ENCODE measurements at regions not wholly inside any gene's neighbourhood (a gene's known extent, or its start where the extent isn't known, plus 50 kb on each side); places are given as distances from the start of the nearest gene placed in this dataset.
"Not testable (repeated sequence)": the region's sequence is repeated elsewhere in the genome, so short reads cannot be mapped to it uniquely, and the experiment has no call there.

DNA sequence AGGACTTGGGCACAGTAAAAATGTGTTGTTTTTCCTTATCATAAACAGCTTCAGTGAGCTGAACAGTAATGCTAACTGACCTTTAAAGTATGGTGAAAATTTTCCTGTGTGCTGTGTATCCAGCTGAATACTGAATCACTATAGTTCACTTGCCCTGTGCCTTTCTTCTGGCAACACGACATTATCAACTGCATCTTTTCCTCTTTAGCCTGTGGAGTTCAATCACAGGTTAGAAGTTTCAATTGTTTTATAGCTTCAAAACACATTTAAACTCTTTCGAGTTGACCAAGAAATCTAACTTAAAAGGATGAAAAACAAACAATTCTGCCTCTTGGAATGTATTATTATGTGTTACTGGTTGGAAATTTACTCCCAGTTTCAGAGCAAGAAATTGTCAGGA is 1120.7 kb upstream of the ALCAM start:
- Histone ChIP-seq H3K4me3 (ENCODE audit: low read depth, low read length) (no peak overlapping the region), H3K36me3 (ENCODE audit: control insufficient read depth, insufficient read depth, low read length) (no peaks in the 10 kb centered on the region), H3K27me3 (ENCODE audit: control insufficient read depth, insufficient read depth, low read length) (no peaks in the 10 kb centered on the region)
- ChIA-PET CTCF (no interaction called here), POLR2A (no interaction called here)
- no peak for DNase-seq (ENCODE audit: low read depth)
- TF ChIP-seq, protein P1, sequence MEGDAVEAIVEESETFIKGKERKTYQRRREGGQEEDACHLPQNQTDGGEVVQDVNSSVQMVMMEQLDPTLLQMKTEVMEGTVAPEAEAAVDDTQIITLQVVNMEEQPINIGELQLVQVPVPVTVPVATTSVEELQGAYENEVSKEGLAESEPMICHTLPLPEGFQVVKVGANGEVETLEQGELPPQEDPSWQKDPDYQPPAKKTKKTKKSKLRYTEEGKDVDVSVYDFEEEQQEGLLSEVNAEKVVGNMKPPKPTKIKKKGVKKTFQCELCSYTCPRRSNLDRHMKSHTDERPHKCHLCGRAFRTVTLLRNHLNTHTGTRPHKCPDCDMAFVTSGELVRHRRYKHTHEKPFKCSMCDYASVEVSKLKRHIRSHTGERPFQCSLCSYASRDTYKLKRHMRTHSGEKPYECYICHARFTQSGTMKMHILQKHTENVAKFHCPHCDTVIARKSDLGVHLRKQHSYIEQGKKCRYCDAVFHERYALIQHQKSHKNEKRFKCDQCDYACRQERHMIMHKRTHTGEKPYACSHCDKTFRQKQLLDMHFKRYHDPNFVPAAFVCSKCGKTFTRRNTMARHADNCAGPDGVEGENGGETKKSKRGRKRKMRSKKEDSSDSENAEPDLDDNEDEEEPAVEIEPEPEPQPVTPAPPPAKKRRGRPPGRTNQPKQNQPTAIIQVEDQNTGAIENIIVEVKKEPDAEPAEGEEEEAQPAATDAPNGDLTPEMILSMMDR (IDR thresholded peaks at IDR 0.05; ENCODE audit: insufficient read depth, low read depth, low read length) = no peak

GRCh38 chr3:104257486-104257885 is 1109.2 kb upstream of the ALCAM start:
- CTCF ChIA-PET = no interaction called here
- Histone ChIP-seq H3K4me3 (ENCODE audit: low read depth, low read length) (no peak overlapping the region), H3K36me3 (ENCODE audit: control insufficient read depth, insufficient read depth, low read length) (no peaks in the 10 kb centered on the region), H3K27me3 (ENCODE audit: control insufficient read depth, insufficient read depth, low read length) (no peaks in the 10 kb centered on the region)
- TF ChIP-seq, protein P1 (IDR thresholded peaks at IDR 0.05; ENCODE audit: insufficient read depth, low read depth, low read length) = no peak
- POLR2A ChIA-PET = no interaction called here
- no peak for DNase-seq (ENCODE audit: low read depth)

GRCh38 chr3:104263477-104263876 is 1103.2 kb upstream of the ALCAM start:
- CTCF ChIA-PET = no interaction called here
- DNase-seq (ENCODE audit: low read depth) = no peak
- no peak overlapping the region for H3K4me3 ChIP-seq (ENCODE audit: low read depth, low read length)
- no peaks in the 10 kb centered on the region for H3K36me3 ChIP-seq (ENCODE audit: control insufficient read depth, insufficient read depth, low read length)
- H3K27me3 ChIP-seq (ENCODE audit: control insufficient read depth, insufficient read depth, low read length) = no peaks in the 10 kb centered on the region
- POLR2A ChIA-PET = no interaction called here
- TF ChIP-seq, protein P1 (IDR thresholded peaks at IDR 0.05; ENCODE audit: insufficient read depth, low read depth, low read length) = no peak

- DNase-seq (ENCODE audit: low read depth); H3K36me3 ChIP-seq (ENCODE audit: control insufficient read depth, insufficient read depth, low read length); CTCF ChIA-PET; POLR2A ChIA-PET; H3K27me3 ChIP-seq (ENCODE audit: control insufficient read depth, insufficient read depth, low read length); H3K4me3 ChIP-seq (ENCODE audit: low read depth, low read length): not testable (repeated sequence)
These were observed 1100.5 kb upstream of the ALCAM start for GRCh38 chr3:104266219-104266618.

- TF ChIP-seq, protein P1 (IDR thresholded peaks at IDR 0.05; ENCODE audit: insufficient read depth, low read depth, low read length) = no peak
- DNase-seq (ENCODE audit: low read depth) = no peak
- Histone ChIP-seq H3K4me3 (ENCODE audit: low read depth, low read length) (no peak overlapping the region), H3K27me3 (ENCODE audit: control insufficient read depth, insufficient read depth, low read length) (no peaks in the 10 kb centered on the region), H3K36me3 (ENCODE audit: control insufficient read depth, insufficient read depth, low read length) (no peaks in the 10 kb centered on the region)
- POLR2A ChIA-PET = no interaction called here
- CTCF ChIA-PET = no interaction called here
These were observed 1096.9 kb upstream of the ALCAM start for GRCh38 chr3:104269771-104270170.

DNA sequence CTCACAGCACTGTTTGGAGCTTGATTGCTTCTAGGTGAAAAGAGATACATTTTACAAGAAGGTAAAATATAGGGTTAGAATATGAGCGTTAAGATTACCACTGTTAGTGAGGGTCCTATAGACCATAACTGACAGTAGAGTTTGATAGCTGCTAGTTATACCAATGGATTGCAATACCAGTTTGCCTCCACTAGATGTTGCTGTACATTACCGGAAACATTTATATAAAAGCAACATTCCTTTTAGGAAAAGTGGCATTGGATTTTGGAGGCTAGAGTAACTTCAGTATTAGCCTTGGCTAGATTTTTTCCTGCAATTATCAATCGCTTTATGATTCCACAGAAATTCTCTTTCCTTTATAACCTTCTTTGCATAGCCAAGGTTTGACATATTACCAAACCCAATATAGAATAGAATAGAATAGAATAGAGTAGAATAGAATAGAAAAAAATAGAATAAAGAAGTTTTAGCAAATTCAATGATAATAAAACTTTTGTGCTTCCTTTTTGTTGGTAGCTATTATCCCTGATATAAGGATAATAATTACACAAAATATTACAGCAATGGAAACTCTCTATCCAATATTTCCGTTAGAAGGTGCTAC is 1093.6 kb upstream of the ALCAM start:
- Histone ChIP-seq H3K4me3 (ENCODE audit: low read depth, low read length) (no peak overlapping the region), H3K27me3 (ENCODE audit: control insufficient read depth, insufficient read depth, low read length) (no peaks in the 10 kb centered on the region), H3K36me3 (ENCODE audit: control insufficient read depth, insufficient read depth, low read length) (no peaks in the 10 kb centered on the region)
- POLR2A ChIA-PET = no interaction called here
- DNase-seq (ENCODE audit: low read depth) = no peak
- CTCF ChIA-PET = interaction anchor here (0.6 kb wide), 1 partner anchor 1196 kb away, joined by 3 read pairs; no protein-coding TSS in a partner anchor
- TF ChIP-seq, protein P1 (IDR thresholded peaks at IDR 0.05; ENCODE audit: insufficient read depth, low read depth, low read length) = peak; percentile 62

Data from BJ (cell line).